ENCODE measurements at regions not wholly inside any gene's neighbourhood (a gene's known extent, or its start where the extent isn't known, plus 50 kb on each side); places are given as distances from the start of the nearest gene placed in this dataset.

DNA sequence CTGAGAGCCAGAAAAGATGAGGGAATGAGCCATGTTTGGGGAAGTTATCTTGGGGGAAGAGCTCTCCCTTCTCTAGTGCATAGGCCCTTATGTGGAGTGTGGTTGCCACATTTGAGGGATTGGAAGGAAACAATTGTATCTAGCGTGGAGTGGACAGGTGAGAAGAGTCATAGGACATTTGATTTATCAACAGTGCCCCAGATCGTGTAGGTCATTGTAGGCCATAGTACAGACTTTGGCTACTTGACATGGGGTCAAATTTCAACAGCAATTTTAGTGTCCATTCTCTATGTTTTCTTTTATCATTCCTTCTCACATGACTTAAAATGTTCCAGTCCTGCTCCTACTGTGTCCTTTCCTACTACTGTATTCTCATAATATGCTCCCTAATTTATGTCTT lies 1182.8 kb downstream of the SORCS1 start:
- Histone ChIP-seq H3K36me3 (ENCODE audit: control insufficient read depth, low read length) (no peaks in the 10 kb centered on the region), H3K79me2 (ENCODE audit: control insufficient read depth, low read length) (no peaks in the 10 kb centered on the region), H3K9me2 (replicated peaks; ENCODE audit: control insufficient read depth, low read length) (no peaks in the 10 kb centered on the region), H3K4me3 (ENCODE audit: low read length) (no peak overlapping the region), H3K4me1 (ENCODE audit: control insufficient read depth, low read length) (no peaks in the 10 kb centered on the region), H3F3A (ENCODE audit: control insufficient read depth, insufficient read depth) (no peaks in the 10 kb centered on the region), H4K20me1 (ENCODE audit: control insufficient read depth, insufficient read depth, low read depth, low read length) (no peaks in the 10 kb centered on the region), H3K27ac (ENCODE audit: low read depth, low read length) (no peak overlapping the region), H3K27me3 (ENCODE audit: control insufficient read depth, low read length) (no peaks in the 10 kb centered on the region), H3K9me3 (ENCODE audit: control insufficient read depth, insufficient read depth, low read length) (no peaks in the 10 kb centered on the region), H3K4me2 (ENCODE audit: low read length) (no peak overlapping the region)
- TF ChIP-seq EZH2phosphoT487 (IDR thresholded peaks at IDR 0.05; ENCODE audit: borderline replicate concordance, low read length): no peak
- TF ChIP-seq CTCF (IDR thresholded peaks at IDR 0.05; ENCODE audit: low read depth, low read length, poor library complexity, severe bottlenecking): no peak

GRCh38 chr10:105974803-105975456 lies 1189.6 kb downstream of the SORCS1 start:
- Histone ChIP-seq H3K27ac (ENCODE audit: low read depth, low read length) (no peak overlapping the region), H4K20me1 (ENCODE audit: control insufficient read depth, insufficient read depth, low read depth, low read length) (no peaks in the 10 kb centered on the region), H3K4me3 (ENCODE audit: low read length) (no peak overlapping the region), H3K4me2 (ENCODE audit: low read length) (no peak overlapping the region), H3F3A (ENCODE audit: control insufficient read depth, insufficient read depth) (no peaks in the 10 kb centered on the region), H3K9me3 (ENCODE audit: control insufficient read depth, insufficient read depth, low read length) (no peaks in the 10 kb centered on the region), H3K9me2 (replicated peaks; ENCODE audit: control insufficient read depth, low read length) (no peaks in the 10 kb centered on the region), H3K27me3 (ENCODE audit: control insufficient read depth, low read length) (no peaks in the 10 kb centered on the region), H3K36me3 (ENCODE audit: control insufficient read depth, low read length) (no peaks in the 10 kb centered on the region), H3K4me1 (ENCODE audit: control insufficient read depth, low read length) (no peaks in the 10 kb centered on the region), H3K79me2 (ENCODE audit: control insufficient read depth, low read length) (no peaks in the 10 kb centered on the region)
- TF ChIP-seq CTCF (IDR thresholded peaks at IDR 0.05; ENCODE audit: low read depth, low read length, poor library complexity, severe bottlenecking) (no peak), EZH2phosphoT487 (IDR thresholded peaks at IDR 0.05; ENCODE audit: borderline replicate concordance, low read length) (no peak)

DNA sequence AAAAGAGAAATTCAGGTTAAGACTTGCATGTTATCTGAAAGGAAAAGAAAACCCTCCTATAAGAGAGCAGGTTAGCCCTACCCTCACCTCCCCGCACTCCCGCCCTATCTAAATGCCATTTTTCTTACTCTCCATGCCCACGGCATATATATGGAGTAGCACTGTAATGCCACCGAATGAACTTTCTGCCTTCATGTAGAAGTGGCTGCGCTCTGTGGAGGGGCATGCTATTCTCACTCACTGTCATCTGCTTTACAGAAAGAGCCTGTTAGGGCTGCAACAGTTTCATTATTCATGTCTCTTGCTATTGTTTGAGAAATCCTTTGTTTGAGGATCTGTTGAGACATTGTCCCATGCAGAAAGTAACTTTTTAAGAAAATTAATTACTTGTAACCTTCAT lies 1190.6 kb downstream of the SORCS1 start:
- Histone ChIP-seq H3K79me2 (ENCODE audit: control insufficient read depth, low read length) (no peaks in the 10 kb centered on the region), H3K36me3 (ENCODE audit: control insufficient read depth, low read length) (no peaks in the 10 kb centered on the region), H3K9me3 (ENCODE audit: control insufficient read depth, insufficient read depth, low read length) (no peaks in the 10 kb centered on the region), H3K27me3 (ENCODE audit: control insufficient read depth, low read length) (no peaks in the 10 kb centered on the region), H3K4me2 (ENCODE audit: low read length) (no peak overlapping the region), H3F3A (ENCODE audit: control insufficient read depth, insufficient read depth) (no peaks in the 10 kb centered on the region), H3K27ac (ENCODE audit: low read depth, low read length) (no peak overlapping the region), H3K4me1 (ENCODE audit: control insufficient read depth, low read length) (no peaks in the 10 kb centered on the region), H3K9me2 (replicated peaks; ENCODE audit: control insufficient read depth, low read length) (no peaks in the 10 kb centered on the region), H4K20me1 (ENCODE audit: control insufficient read depth, insufficient read depth, low read depth, low read length) (no peaks in the 10 kb centered on the region), H3K4me3 (ENCODE audit: low read length) (no peak overlapping the region)
- no peak for TF ChIP-seq CTCF (IDR thresholded peaks at IDR 0.05; ENCODE audit: low read depth, low read length, poor library complexity, severe bottlenecking)
- TF ChIP-seq EZH2phosphoT487 (IDR thresholded peaks at IDR 0.05; ENCODE audit: borderline replicate concordance, low read length): no peak
